Stomach (tissue), 8 donors: ENCODE measurements at regions not wholly inside any gene's neighbourhood (a gene's known extent, or its start where the extent isn't known, plus 50 kb on each side); places are given as distances from the start of the nearest gene placed in this dataset.

Experiments
- DNase-seq, 2 donors: peaks; one replicate each; pipeline versions ENCODE4 v3.0.0 to v3.0.0-alpha.2; 2013 to 2019
- H3K27ac ChIP-seq, 5 donors: fragments of 200-600 bp in 4 of 5; sonication (generic) in 4 of 5; one replicate each; pipeline ENCODE4 v1.5.1; 2013 to 2019; ENCODE audit warnings: mild to moderate bottlenecking in 1 of 5, moderate library complexity in 1 of 5
- H3K27me3 ChIP-seq, 3 donors: fragments of 200-600 bp; sonication (generic); one replicate each; pipeline ENCODE4 v1.5.1; 2017 to 2019; ENCODE audit warnings: mixed run types in 1 of 3
- H3K36me3 ChIP-seq, 4 donors: fragments of 200-600 bp; sonication (generic); 1 replicate in 3 of 4; 2 replicates in 1 of 4; pipeline ENCODE4 v1.5.1; 2016 to 2019
- H3K4me1 ChIP-seq, 4 donors: fragments of 200-600 bp; sonication (generic); one replicate each; pipeline ENCODE4 v1.5.1; 2016 to 2019
- H3K4me3 ChIP-seq, 4 donors: fragments of 200-600 bp; sonication (generic) in 3 of 4; one replicate each; pipeline ENCODE4 v1.5.1; 2016 to 2019; ENCODE audit warnings: mild to moderate bottlenecking in 1 of 4
- H3K9me3 ChIP-seq, 4 donors: fragments of 200-600 bp; sonication (generic); one replicate each; pipeline ENCODE4 v1.5.1; 2016 to 2019
- CTCF ChIP-seq, 7 experiments: fragments of 450-650 bp in 4 of 7; fragments of 200-600 bp in 3 of 7; sonication (generic) in 3 of 7; IDR thresholded peaks; one replicate each; pipeline ENCODE4 v1.5.1; 2016 to 2019; ENCODE audit warnings: antibody characterized with exemption in 7 of 7, control low read depth in 2 of 7, mild to moderate bottlenecking in 1 of 7
- EP300 ChIP-seq: sonication (generic); formaldehyde crosslinking; IDR thresholded peaks from one replicate; pipeline ENCODE4 v1.6.1; 2017; ENCODE audit warnings: antibody characterized with exemption
- POLR2A ChIP-seq, 4 donors: fragments of 450-650 bp; IDR thresholded peaks; one replicate each; pipeline ENCODE4 v1.6.1; 2016; ENCODE audit warnings: antibody characterized with exemption in 4 of 4, control low read depth in 2 of 4, mild to moderate bottlenecking in 1 of 4, moderate library complexity in 1 of 4
- POLR2AphosphoS5 ChIP-seq, 3 donors: sonication (generic); formaldehyde crosslinking; IDR thresholded peaks; one replicate each; pipeline ENCODE4 v1.6.1; 2016; ENCODE audit warnings: antibody characterized with exemption in 3 of 3
- WGBS, 5 donors: extraction: QIAGEN DNeasy Blood & Tissue Kit in 3 of 5; methylation state at CpG; one replicate each; pipeline versions ENCODE4 v1.1.5 to v1.1.7; 2013 to 2018; 5-methylcytosine and 5-hydroxymethylcytosine counted together
- intact Hi-C: fragments of 100-400 bp; cut with DNase I; formaldehyde crosslinking; loops from one replicate; pipeline ENCODE4 v1.15.1; 2023; ENCODE audit warnings: low total_unique reads
- donor health status: healthy with polysubstance abuse.
- donor health status: Bipolar disorder and iron deficiency.
- donor health status: healthy.

- H3K27ac ChIP-seq, result no peak overlapping the region
- DNase-seq, result no peak
- 58 to 85% (median 69%) methylated on average over 2 of the region's 2 CpGs for WGBS, 5 donors
- no peaks in the 10 kb centered on the region for H3K9me3 ChIP-seq
- H3K4me1 ChIP-seq, result no peaks in the 10 kb centered on the region
- H3K27me3 ChIP-seq, result no peaks in the 10 kb centered on the region
- H3K4me3 ChIP-seq, result no peak overlapping the region
- intact Hi-C loops, result no loop called here
- TF ChIP-seq CTCF (IDR thresholded peaks at IDR 0.05) (no peak), POLR2A (IDR thresholded peaks at IDR 0.05) (no peak), EP300 (no peak), POLR2AphosphoS5 (IDR thresholded peaks at IDR 0.05) (no peak)
- no peaks in the 10 kb centered on the region for H3K36me3 ChIP-seq
Observed at GRCh38 chr13:64099994-64100393, 2684.3 kb upstream of the PCDH20 start.

- Histone ChIP-seq H3K27ac (no peak overlapping the region), H3K9me3 (no peaks in the 10 kb centered on the region), H3K4me3 (no peak overlapping the region), H3K27me3 (no peaks in the 10 kb centered on the region), H3K36me3 (no peaks in the 10 kb centered on the region), H3K4me1 (no peaks in the 10 kb centered on the region)
- TF ChIP-seq POLR2A (IDR thresholded peaks at IDR 0.05) (no peak), CTCF (IDR thresholded peaks at IDR 0.05) (no peak), EP300 (no peak), POLR2AphosphoS5 (IDR thresholded peaks at IDR 0.05) (no peak)
- WGBS, 5 donors, result 83 to 93% (median 90%) methylated on average over 3 of the region's 3 CpGs
- intact Hi-C loops, result no loop called here
- DNase-seq, result no peak
Observed at GRCh38 chr13:64090311-64090710, 2674.7 kb upstream of the PCDH20 start.

GRCh38 chr13:64088491-64088890 is 2672.8 kb upstream of the PCDH20 start:
- Histone ChIP-seq H3K9me3 (no peaks in the 10 kb centered on the region), H3K27me3 (no peaks in the 10 kb centered on the region), H3K4me3 (no peak overlapping the region), H3K27ac (no peak overlapping the region), H3K36me3 (no peaks in the 10 kb centered on the region), H3K4me1 (no peaks in the 10 kb centered on the region)
- no peak for DNase-seq
- WGBS, 5 donors, result 76 to 87% (median 86%) methylated on average over 2 of the region's 2 CpGs
- intact Hi-C loops, result no loop called here
- TF ChIP-seq POLR2AphosphoS5 (IDR thresholded peaks at IDR 0.05) (no peak), CTCF (IDR thresholded peaks at IDR 0.05) (no peak), POLR2A (IDR thresholded peaks at IDR 0.05) (no peak), EP300 (no peak)

- no peaks in the 10 kb centered on the region for H3K9me3 ChIP-seq
- H3K4me1 ChIP-seq, result no peaks in the 10 kb centered on the region
- intact Hi-C loops, result no loop called here
- H3K27me3 ChIP-seq, result no peaks in the 10 kb centered on the region
- no peak overlapping the region for H3K4me3 ChIP-seq
- TF ChIP-seq EP300 (no peak), CTCF (IDR thresholded peaks at IDR 0.05) (no peak), POLR2A (IDR thresholded peaks at IDR 0.05) (no peak), POLR2AphosphoS5 (IDR thresholded peaks at IDR 0.05) (no peak)
- no peak overlapping the region for H3K27ac ChIP-seq
- no peaks in the 10 kb centered on the region for H3K36me3 ChIP-seq
- no peak for DNase-seq
- 47 to 60% (median 56%) methylated on average over 1 of the region's 1 CpG for WGBS, 5 donors
Observed at GRCh38 chr13:64087624-64088023, 2672.0 kb upstream of the PCDH20 start.
